Gastrocnemius medialis (tissue), 4 donors: ENCODE measurements at regions not wholly inside any gene's neighbourhood (a gene's known extent, or its start where the extent isn't known, plus 50 kb on each side); places are given as distances from the start of the nearest gene placed in this dataset.

Source experiments
- POLR2A ChIP-seq, 2 donors: fragments of 450-650 bp; IDR thresholded peaks; one replicate each; pipeline ENCODE4 v1.6.1; 2017; ENCODE audit warnings: antibody characterized with exemption in 2 of 2, mild to moderate bottlenecking in 2 of 2, moderate library complexity in 2 of 2
- TF ChIP-seq, protein P1 (sequence below), 5 experiments: fragments of 450-650 bp in 3 of 5; fragments of 200-600 bp in 2 of 5; sonication (generic) in 2 of 5; IDR thresholded peaks in 4 of 5; conservative IDR thresholded peaks in 1 of 5; 1 replicate in 4 of 5; 2 replicates in 1 of 5; pipeline ENCODE4 v1.5.1; 2016 to 2019; ENCODE audit warnings: antibody characterized with exemption in 5 of 5, mild to moderate bottlenecking in 3 of 5, moderate library complexity in 3 of 5

DNA sequence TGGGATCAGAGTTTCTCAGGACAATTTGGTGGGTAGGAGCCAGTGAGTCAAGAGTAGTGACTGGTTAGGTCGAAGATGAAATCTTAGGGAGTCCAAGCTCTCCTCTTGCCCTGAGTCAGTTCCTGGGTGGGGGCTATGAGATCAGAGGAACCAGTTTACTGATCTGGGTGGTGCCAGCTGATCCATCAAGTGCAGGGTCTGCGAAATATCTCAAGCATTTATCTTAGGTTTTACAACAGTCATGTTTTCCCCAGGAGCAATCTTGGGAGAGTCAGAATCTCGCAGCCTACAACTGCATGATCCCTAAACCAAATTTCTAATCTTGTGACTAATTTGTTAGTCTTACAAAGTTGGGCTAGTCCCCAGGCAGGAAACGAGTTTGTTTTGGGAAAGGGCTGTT, 1833.2 kb upstream of the PCDH7 start:
- TF ChIP-seq, protein P1, sequence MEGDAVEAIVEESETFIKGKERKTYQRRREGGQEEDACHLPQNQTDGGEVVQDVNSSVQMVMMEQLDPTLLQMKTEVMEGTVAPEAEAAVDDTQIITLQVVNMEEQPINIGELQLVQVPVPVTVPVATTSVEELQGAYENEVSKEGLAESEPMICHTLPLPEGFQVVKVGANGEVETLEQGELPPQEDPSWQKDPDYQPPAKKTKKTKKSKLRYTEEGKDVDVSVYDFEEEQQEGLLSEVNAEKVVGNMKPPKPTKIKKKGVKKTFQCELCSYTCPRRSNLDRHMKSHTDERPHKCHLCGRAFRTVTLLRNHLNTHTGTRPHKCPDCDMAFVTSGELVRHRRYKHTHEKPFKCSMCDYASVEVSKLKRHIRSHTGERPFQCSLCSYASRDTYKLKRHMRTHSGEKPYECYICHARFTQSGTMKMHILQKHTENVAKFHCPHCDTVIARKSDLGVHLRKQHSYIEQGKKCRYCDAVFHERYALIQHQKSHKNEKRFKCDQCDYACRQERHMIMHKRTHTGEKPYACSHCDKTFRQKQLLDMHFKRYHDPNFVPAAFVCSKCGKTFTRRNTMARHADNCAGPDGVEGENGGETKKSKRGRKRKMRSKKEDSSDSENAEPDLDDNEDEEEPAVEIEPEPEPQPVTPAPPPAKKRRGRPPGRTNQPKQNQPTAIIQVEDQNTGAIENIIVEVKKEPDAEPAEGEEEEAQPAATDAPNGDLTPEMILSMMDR (IDR thresholded peaks at IDR 0.05 in 4 of 5, conservative IDR thresholded peaks at IDR 0.05 in 1 of 5), result no peak
- TF ChIP-seq POLR2A (IDR thresholded peaks at IDR 0.05), result no peak
